SU-DHL-6 (cell line): ENCODE measurements at regions not wholly inside any gene's neighbourhood (a gene's known extent, or its start where the extent isn't known, plus 50 kb on each side); places are given as distances from the start of the nearest gene placed in this dataset.

Experiments used
- EZH2phosphoT487 ChIP-seq: fragments of 200-600 bp; sonication (generic), shearing (Covaris generic); conservative IDR thresholded peaks from 2 replicates; pipeline ENCODE4 v1.6.1; 2018; ENCODE audit warnings: mild to moderate bottlenecking, antibody characterized with exemption, low read length, moderate library complexity, mixed read lengths
- TF ChIP-seq, protein P1 (sequence below): fragments of 200-600 bp; sonication (generic); IDR thresholded peaks from one replicate; pipeline ENCODE4 v1.5.1; 2017; ENCODE audit warnings: antibody characterized with exemption, mild to moderate bottlenecking, low read length, moderate library complexity; ENCODE audit not compliant: insufficient read depth, poor library complexity, severe bottlenecking

- TF ChIP-seq, protein P1, sequence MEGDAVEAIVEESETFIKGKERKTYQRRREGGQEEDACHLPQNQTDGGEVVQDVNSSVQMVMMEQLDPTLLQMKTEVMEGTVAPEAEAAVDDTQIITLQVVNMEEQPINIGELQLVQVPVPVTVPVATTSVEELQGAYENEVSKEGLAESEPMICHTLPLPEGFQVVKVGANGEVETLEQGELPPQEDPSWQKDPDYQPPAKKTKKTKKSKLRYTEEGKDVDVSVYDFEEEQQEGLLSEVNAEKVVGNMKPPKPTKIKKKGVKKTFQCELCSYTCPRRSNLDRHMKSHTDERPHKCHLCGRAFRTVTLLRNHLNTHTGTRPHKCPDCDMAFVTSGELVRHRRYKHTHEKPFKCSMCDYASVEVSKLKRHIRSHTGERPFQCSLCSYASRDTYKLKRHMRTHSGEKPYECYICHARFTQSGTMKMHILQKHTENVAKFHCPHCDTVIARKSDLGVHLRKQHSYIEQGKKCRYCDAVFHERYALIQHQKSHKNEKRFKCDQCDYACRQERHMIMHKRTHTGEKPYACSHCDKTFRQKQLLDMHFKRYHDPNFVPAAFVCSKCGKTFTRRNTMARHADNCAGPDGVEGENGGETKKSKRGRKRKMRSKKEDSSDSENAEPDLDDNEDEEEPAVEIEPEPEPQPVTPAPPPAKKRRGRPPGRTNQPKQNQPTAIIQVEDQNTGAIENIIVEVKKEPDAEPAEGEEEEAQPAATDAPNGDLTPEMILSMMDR = no peak
- no peak for TF ChIP-seq EZH2phosphoT487
Observed at GRCh38 chr9:107109324-107109723, 173.8 kb upstream of the RAD23B start.
